Neural crest cell (in vitro differentiated cells): ENCODE measurements at regions not wholly inside any gene's neighbourhood (a gene's known extent, or its start where the extent isn't known, plus 50 kb on each side); places are given as distances from the start of the nearest gene placed in this dataset.
"Not testable (repeated sequence)": the region's sequence is repeated elsewhere in the genome, so short reads cannot be mapped to it uniquely, and the experiment has no call there.

ENCODE experiments used
- DNase-seq: peaks from one replicate; pipeline ENCODE4 v3.0.0; 2021; ENCODE audit warnings: low read depth, mixed read lengths, low spot score
- H3K27ac Mint-ChIP-seq: one replicate; pipeline ENCODE4 v1.8.0; 2021; ENCODE audit warnings: mild to moderate bottlenecking, mixed read lengths; ENCODE audit not compliant: unreplicated experiment
- H3K27me3 Mint-ChIP-seq: 2 replicates; pipeline ENCODE4 v1.8.0; 2021; ENCODE audit warnings: low read depth, mild to moderate bottlenecking, mixed read lengths
- H3K36me3 Mint-ChIP-seq: 2 replicates; pipeline ENCODE4 v1.8.0; 2021; ENCODE audit warnings: low read depth, mild to moderate bottlenecking, mixed read lengths
- H3K4me1 Mint-ChIP-seq: 2 replicates; pipeline ENCODE4 v1.8.0; 2021; ENCODE audit warnings: mixed read lengths
- H3K4me3 Mint-ChIP-seq: one replicate; pipeline ENCODE4 v1.8.0; 2021; ENCODE audit warnings: mild to moderate bottlenecking, mixed read lengths
- H3K9me3 Mint-ChIP-seq: 2 replicates; pipeline ENCODE4 v1.8.0; 2021; ENCODE audit warnings: mixed read lengths
- CTCF ChIP-seq: fragments of 200-600 bp; sonication (generic); conservative IDR thresholded peaks from 2 replicates; pipeline ENCODE4 v1.5.0; 2021; ENCODE audit warnings: antibody characterized with exemption, mild to moderate bottlenecking

- Mint-ChIP-seq H3K9me3 (peaks cover 10% of the 10 kb centered on the region), H3K27me3 (peaks cover 27% of the 10 kb centered on the region)
- H3K4me3 Mint-ChIP-seq, H3K36me3 Mint-ChIP-seq, H3K27ac Mint-ChIP-seq, DNase-seq, H3K4me1 Mint-ChIP-seq: not testable (repeated sequence)
Observed at GRCh38 chr6:93829757-93830156, 410.4 kb upstream of the EPHA7 start.

- H3K4me3 Mint-ChIP-seq, result no peak overlapping the region
- no peaks in the 10 kb centered on the region for H3K36me3 Mint-ChIP-seq
Observed at GRCh38 chr6:93829009-93829408, 409.6 kb upstream of the EPHA7 start.

GRCh38 chr6:93828553-93828952 lies 409.2 kb upstream of the EPHA7 start:
- Mint-ChIP-seq H3K36me3 (no peaks in the 10 kb centered on the region), H3K9me3 (peaks cover 10% of the 10 kb centered on the region), H3K4me1 (peaks cover 10% of the 10 kb centered on the region), H3K4me3 (no peak overlapping the region), H3K27me3 (peaks cover 15% of the 10 kb centered on the region), H3K27ac (no peak overlapping the region)
- no peak for TF ChIP-seq CTCF
- DNase-seq, result no peak

More at GRCh38 chr6:93829009-93829408, 409.6 kb upstream of the EPHA7 start:
- Mint-ChIP-seq H3K27ac (no peak overlapping the region), H3K27me3 (peaks cover 20% of the 10 kb centered on the region), H3K4me1 (peaks cover 10% of the 10 kb centered on the region), H3K9me3 (peaks cover 8% of the 10 kb centered on the region)
- no peak for TF ChIP-seq CTCF
- DNase-seq, result no peak

- no peak overlapping the region for H3K4me3 Mint-ChIP-seq
- H3K27me3 Mint-ChIP-seq, result peaks cover 10% of the 10 kb centered on the region
- no peaks in the 10 kb centered on the region for H3K36me3 Mint-ChIP-seq
- DNase-seq, result no peak
- no peak for TF ChIP-seq CTCF
- H3K4me1 Mint-ChIP-seq, result peaks cover 10% of the 10 kb centered on the region
- peaks cover 10% of the 10 kb centered on the region for H3K9me3 Mint-ChIP-seq
- H3K27ac Mint-ChIP-seq, result no peak overlapping the region
Observed at GRCh38 chr6:93827728-93828127, 408.4 kb upstream of the EPHA7 start.

- no peak overlapping the region for H3K4me3 Mint-ChIP-seq
- peaks cover 7% of the 10 kb centered on the region for H3K9me3 Mint-ChIP-seq
- no peaks in the 10 kb centered on the region for H3K27me3 Mint-ChIP-seq
- no peak for TF ChIP-seq CTCF
- H3K36me3 Mint-ChIP-seq, result no peaks in the 10 kb centered on the region
- no peak overlapping the region for H3K27ac Mint-ChIP-seq
- H3K4me1 Mint-ChIP-seq, result peaks cover 10% of the 10 kb centered on the region
- no peak for DNase-seq
Observed at GRCh38 chr6:93825950-93826349, 406.6 kb upstream of the EPHA7 start.

GRCh38 chr6:93823489-93823888 lies 404.1 kb upstream of the EPHA7 start:
- DNase-seq, result no peak
- TF ChIP-seq CTCF, result no peak
- H3K4me1 Mint-ChIP-seq, result peaks cover 11% of the 10 kb centered on the region
- H3K27ac Mint-ChIP-seq, result no peak overlapping the region
- H3K9me3 Mint-ChIP-seq, result peaks cover 3% of the 10 kb centered on the region
- H3K36me3 Mint-ChIP-seq, result no peaks in the 10 kb centered on the region
- no peak overlapping the region for H3K4me3 Mint-ChIP-seq
- H3K27me3 Mint-ChIP-seq, result no peaks in the 10 kb centered on the region
